ENCODE measurements at regions not wholly inside any gene's neighbourhood (a gene's known extent, or its start where the extent isn't known, plus 50 kb on each side); places are given as distances from the start of the nearest gene placed in this dataset.
"Not testable (repeated sequence)": the region's sequence is repeated elsewhere in the genome, so short reads cannot be mapped to it uniquely, and the experiment has no call there.

DNA sequence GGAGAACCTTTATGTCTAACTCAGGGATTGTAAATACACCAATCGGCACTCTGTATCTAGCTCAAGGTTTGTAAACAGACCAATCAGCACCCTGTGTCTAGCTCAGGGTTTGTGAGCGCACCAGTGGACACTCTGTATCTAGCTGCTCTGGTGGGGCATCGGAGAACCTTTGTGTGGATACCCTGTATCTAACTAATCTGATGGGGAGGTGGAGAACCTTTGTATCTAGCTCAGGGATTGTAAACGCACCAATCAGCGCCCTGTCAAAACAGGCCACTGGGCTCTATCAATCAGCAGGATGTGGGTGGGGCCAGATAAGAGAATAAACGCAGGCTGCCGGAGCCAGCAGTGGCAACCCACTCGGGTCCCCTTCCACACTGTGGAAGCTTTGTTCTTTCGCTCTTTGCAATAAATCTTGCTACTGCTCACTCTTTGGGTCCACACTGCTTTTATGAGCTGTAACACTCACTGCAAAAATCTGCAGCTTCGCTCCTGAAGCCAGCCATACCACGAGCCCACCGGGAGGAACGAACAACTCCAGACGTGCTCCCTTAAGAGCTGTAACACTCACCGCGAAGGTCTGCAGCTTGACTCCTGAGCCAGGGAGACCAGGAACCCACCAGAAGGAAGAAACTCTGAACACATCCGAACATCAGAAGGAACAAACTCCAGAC, 1673.2 kb upstream of the B3GALT2 start:
- not testable (repeated sequence) for DNase-seq

DNA sequence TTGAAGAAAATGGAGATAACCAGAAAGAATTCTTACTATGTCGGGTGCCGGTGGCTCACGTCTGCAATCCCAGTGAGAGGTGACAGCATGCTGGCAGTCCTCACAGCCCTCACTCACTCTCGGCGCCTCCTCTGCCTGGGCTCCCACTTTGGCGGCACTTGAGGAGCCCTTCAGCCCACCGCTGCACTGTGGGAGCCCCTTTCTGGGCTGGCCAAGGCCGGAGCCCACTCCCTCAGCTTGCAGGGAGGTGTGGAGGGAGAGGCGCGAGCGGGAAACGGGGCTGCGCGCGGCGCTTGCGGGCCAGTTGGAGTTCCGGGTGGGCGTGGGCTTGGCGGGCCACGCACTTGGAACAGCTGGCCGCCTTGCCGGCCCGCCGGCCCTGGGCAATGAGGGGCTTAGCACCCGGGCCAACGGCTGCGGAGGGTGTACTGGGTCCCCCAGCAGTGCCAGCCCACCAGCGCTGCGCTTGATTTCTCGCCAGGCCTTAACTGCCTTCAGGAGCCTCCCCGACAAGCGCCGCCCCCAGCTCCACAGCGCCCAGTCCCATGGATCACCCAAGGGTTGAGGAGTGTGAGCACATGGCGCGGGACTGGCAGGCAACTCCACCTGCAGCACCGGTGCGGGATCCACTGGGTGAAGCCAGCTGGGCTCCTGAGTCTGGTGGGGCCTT, 1672.5 kb upstream of the B3GALT2 start:
- not testable (repeated sequence) for DNase-seq

DNA sequence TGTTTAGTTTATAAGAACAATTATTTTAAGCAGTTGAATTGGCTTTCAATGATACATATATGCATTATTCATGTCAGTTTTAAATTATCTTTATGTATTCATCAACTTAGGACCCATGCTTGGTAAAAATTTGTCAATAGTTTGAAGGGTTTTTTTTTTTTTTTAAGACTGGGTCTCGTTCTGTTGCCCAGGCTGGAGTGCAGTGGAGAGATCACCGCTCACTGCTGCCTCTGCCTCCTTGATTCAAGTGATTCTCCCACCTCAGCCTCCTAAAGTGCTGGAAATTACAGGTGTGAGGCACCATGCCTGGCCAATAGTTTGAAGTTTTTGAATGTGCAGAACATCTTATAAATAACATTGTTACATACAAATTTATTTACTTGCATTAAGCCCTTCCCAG, 1671.0 kb upstream of the B3GALT2 start:
- DNase-seq, result no peak

DNA sequence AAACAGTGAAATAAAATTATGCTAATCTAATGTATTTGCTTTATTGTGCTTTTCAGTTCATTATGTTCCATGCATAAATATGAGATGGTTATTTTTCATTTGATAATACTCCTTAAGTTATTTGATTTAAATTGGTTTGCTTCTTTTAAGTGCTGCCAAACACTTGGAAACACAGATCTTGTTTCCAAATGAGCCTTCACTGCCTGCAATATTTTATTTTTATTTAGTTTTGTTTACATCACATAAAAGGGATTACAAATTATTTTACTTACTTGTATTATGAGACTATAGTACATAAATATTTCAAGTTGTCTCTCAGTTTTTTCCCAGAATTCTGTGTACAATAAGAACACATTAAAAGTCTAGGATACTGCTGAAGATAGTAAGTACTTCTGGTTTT, 1662.4 kb upstream of the B3GALT2 start:
- no peak for DNase-seq

DNA sequence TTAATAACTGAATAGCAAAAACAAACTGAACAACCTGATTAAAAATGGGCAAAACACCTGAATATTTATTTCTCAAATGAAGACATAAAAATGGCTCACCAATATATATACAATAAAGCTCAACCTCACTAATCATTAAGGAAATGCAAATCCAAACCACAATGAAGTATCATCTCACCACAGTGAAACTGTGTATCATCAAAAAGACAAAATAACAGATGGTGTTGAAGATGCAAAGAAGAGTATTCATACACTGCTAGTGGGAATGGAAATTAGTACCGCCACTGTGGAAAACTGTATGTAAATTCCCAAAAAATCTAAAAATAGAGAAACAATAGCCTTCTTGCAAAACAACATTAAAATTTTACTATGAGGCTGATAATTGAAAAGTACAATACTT, 1660.1 kb upstream of the B3GALT2 start:
- DNase-seq, result no peak

DNA sequence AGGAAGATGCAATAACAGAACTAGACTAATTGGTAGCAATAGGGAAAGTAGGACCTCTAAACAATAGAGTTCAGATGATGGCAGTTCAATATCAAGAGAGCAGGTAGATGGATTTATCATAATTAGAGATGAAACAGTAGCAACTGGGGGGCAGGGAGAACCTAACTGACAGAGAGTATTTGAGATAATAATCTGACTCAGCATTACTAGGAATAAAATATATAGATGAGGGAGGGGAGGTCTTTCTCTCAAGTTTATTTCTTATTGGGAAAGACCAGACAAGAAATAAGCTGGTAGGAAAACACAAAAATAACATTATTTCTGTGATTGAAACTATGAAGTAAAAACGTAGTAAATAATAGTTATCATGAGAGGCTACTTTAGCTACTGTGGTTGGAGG, 1656.7 kb upstream of the B3GALT2 start:
- DNase-seq, result no peak

DNA sequence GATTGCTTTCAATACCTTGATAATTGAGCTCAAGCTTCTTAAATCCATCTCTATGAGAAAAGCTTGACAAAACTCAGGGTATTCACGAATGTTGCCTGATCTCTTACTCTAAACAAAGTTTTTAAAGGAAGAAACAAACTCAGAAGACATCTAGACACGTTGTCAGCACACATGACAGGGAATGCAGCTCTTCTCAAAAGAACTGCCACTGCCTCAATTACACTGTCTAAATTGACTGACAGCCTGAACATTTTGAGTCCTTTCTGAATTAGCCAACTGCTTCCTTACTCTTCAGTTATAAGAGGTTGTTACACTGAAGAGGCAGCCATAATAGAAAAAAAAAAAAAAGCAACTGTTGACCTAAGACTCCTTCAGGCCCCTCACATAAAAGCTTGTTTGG, 1646.7 kb upstream of the B3GALT2 start:
- DNase-seq, result no peak

DNA sequence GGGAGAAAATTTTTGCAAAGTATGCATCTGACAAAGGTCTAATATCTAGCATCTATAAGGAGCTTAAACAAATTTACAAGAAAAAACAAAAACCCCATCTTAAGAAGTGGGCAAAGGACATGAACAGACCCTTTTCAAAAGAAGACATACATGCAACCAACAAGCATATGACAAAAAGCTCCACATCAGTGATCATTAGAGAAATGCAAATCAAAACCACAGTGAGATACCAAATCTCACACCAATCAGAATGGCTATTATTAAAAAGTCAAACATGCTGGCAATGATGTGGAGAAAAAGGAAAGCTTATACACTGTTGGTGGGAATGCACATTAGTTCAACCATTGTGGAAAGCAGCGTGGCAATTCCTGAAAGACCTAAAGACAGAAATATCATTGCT, 1645.2 kb upstream of the B3GALT2 start:
- DNase-seq, result not testable (repeated sequence)

DNA sequence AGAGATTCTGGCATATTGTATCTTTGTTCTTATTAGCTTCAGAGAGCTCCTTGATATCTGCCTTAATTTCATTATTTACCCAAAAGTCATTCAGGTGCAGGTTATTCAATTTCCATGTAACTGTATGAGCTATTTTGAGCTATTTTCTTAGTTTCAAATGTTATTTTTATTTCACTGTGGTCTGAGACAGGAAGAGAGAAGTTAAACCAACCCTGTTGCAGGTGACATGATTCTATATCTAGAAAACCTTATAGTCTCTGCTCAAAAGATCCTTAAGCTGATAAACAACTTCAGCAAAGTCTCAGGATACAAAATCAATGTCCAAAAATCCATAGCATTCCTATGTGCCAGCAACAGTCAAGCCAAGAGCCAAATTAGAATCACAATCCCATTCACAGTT, 1644.0 kb upstream of the B3GALT2 start:
- no peak for DNase-seq

DNA sequence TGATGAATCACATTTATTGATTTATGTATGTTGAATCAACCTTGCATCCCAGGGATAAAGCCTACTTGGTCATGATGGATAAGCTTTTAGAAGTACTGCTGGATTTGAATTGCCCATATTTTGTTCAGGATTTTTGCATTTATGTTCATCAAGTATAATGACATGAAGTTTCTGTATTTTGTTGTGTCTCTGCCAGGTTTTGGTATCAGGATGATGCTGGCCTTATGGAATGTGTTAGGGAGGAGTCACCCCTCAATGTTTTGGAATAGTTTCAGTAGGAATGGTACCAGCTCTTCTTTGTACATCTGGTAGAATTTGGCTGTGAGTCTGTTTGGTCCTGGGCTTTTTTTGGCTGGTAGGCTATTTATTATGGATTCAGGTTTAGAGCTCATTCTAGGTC, 1643.1 kb upstream of the B3GALT2 start:
- DNase-seq, result peak; percentile 49

DNA sequence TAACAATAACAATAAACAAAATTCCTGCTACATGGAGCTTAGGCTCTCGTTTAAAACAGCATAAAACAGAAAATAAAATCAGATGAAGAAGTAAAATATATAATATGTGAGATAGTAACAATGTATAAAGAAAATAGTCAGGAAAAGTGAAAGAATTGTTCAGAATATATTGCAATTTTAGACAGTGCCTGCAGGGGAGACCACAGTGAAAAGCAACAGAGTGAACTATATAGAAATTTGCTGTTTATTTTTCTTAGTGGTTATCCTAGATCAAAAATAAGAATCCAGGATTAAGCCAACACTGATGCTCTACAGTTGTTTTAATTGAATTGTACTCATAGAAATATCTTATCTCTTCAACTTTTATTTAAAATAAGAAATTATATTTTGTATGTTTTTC, 1639.0 kb upstream of the B3GALT2 start:
- no peak for DNase-seq

DNA sequence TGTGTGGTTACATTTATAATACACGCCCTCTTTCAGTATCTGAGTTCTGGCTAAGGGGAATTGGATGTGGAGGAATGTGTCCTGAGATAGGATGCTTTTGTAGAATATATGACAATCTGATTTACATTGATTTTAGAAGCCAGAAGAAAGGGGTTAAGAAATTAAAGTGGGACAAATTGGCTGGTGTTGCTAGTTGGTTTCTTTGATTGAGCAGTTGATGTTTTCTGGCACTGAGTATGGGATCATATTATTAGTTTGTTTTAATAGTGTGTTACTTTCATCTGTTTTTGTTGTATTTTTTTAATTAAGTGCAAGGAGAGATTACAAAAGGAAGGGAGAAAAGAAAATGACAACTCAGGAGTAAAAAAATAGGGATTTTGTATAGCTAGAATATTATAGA, 1634.7 kb upstream of the B3GALT2 start:
- DNase-seq, result no peak

DNA sequence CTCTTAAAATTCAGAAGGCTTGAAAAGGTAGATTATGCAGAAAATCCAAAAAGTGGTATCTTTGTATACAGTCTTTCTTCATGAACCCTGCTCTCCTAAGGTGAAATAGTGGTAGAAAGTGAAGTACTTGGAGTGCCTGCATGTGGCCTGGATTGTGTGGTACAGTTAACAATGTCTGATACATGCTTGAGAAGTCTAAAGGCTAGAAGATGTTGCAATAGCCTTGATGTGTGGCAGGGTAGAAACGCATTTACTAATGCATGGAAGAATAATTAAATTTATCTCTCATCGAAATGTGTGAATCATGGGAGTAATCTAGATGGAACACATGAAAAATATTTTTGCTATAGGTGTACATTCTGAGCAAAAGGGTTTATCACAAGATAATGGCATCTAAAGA, 1632.3 kb upstream of the B3GALT2 start:
- no peak for DNase-seq

DNA sequence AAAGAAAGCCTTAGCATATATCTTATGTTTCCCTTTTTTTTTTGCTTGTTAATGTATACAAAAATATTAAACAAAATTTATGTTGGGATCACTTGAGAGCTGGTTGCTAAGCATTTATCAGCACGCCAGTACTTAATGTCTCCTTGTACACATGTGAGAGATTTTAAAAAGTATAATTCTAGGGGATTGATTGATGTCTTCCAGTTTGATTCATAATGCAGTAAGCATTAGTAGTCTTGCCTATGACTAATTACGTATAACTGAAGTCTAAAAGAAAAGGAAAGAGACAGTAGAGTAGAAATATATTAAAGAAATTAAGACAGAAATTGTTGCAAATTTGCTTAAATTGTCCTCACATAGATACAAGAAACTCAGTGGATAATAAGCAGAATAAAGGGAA, 1630.4 kb upstream of the B3GALT2 start:
- DNase-seq, result peak; percentile 3

DNA sequence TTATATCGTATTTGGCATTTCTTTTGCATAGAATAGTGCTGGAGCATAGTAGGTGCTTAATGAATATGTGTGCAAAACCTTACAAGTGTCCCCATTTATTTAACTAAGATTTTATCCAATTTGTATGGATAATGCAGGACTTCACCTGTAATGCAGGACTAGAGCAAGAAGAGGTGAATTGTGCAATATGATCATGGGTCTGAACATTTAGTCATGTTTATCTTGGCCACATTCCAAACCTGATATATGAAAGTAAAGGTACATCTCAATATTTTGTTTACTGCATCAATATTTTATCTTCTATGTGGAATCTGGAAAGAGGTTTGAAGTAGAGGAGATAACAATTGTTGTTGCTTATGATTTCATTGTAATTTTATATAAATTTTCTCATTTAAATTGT, 1626.7 kb upstream of the B3GALT2 start:
- DNase-seq, result no peak

DNA sequence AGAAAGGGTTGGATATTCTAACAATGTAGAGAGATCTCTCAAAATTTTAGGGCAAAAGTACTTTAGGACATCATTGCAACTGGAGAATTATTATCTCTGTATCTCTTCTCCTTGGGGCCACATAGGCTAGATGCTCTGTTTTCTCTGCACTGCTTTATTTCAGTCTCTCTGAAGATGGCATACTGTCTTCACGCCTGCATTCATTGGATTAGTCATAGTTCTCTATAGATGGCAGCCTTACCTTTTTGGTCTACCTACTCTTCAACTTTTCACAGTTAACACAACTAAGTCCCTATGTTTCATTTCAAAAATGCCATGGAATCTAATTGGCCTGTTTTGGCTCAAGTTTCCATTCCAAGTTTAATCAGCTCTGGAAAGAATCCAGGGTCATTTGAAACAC, 1623.3 kb upstream of the B3GALT2 start:
- DNase-seq, result no peak

DNA sequence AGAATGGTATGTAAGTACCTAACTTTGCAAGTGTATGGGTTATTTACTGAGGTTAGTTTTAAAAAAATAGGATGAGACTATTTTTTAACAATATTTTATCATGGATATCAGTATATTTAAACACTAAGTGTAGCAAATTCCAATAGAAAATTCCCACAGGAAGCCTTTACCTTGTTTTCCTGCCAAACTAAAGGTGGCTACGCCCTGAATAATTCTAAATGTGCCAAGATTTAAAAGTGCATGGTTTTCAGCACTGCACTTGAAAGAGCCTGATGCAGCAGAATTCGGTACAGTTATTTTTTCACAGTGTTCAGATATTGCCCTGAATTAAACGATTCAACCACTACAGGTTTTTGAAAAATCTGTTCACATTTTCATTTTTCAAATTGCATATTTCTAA, 1622.8 kb upstream of the B3GALT2 start:
- no peak for DNase-seq

DNA sequence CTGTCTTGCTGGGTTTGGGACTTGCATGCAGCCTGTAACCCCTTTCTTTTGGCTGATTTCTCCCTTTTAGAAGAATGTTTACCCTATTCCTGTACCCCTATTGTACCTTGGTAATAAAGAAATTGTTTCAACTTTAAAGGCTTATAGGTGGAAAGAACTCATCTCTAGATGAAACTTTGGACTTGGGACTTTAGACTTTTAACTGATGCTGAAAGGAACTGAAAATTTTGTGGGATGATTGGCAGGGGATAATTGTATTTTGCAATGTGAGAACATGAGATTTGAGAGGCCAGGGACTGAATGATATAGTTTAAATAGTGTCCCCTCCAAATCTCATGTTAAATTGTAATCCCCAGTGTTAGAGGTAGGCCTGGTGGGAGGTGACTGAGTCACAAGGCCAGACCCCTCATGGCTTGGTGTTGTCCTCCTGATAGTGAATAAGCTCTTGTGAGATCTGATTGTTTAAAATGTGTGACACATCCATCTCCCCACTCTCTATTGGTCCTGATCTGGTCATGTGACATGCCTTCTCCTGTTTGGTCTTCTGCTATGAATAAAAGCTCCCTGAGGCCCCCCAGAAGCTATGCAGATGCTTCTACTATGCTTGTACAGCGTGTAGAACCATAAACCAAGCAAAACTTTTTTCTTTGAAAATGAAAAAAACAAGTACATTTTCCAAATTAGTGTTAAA, 1621.3 kb upstream of the B3GALT2 start:
- no peak for DNase-seq

DNA sequence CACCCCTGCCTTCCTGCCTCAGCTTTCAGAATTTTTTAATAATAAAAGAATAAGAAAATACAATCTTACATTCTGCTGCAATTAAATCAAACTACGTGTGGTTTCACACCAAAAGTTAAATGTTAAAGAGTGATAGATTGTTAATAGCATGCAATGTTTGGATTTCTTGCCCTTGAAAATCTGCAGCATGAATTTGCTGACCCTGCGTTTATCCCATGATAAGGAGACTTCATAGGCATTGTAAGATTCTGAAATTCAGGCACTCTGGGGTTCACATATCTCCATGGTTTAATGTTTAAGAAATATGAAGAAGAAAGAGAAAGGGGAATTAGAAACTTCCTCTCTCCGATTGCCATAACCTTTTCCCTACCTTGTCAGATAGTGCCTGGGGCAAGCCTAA, 1616.2 kb upstream of the B3GALT2 start:
- no peak for DNase-seq

DNA sequence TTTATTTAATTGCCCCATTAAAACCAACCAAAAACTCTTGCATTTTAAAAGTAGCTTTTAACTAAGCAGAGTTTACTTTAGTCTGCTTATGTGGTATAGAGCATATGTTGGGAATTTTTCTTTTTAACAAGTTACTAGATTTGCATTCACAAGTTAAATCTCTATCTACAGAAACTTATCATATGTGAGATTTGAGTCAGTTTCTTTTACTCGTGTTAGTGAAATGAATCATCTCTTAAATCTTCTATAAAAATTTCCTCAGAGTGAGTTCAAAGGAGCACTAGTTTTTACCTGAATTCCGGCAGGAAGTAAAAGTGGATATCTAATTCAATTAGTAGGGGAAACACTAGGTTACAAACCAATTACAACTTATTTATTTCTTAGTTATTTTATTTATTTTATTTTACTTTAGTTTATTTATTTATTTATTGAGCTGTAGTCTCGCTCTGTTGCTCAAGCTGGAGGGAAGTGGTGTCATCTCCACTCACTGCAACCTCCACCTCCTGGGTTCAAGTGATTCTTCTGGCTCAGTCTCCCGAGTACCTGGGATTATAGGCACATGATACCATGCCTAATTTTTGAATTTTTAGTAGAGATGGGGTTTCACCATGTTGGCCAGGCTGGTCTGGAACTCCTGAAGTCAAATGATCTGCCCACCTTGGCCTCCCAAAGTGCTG, 1609.6 kb upstream of the B3GALT2 start:
- DNase-seq, result no peak

DNA sequence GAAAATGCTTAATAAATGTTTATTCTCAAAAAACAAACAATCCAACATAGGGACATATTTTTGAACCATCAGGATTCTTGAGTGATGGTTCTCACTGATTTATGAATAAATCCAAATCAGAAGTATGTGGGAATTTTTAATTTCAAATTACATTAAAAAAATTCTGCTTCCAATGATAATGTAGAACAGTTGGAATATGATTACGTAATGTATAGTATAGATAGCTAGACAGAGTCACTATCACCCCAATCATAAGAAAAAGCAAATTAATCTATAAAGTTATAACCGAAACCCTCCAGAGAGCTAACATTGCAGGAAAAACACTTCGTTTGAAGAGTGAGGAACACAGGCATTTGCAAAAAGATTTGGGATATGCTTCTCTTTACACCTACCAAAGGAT, 1600.6 kb upstream of the B3GALT2 start:
- no peak for DNase-seq

DNA sequence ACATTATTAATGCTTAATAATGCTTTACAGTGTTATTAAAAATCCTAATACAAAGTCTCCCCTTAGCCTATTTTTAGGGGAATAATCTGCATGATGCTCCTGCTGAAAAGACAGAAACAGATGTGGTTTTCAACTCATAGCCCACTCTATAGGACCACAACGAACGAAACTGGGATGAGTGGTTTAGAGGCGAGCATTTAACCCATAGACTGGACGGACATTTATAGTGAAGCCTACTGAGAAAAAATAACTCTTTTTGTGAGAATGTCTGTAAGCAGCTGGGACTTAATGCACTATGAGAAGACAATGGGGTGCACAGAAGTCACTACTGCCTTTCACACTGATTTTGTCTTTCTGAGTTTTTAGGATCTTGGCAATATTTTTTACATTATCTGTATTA, 1599.6 kb upstream of the B3GALT2 start:
- no peak for DNase-seq

DNA sequence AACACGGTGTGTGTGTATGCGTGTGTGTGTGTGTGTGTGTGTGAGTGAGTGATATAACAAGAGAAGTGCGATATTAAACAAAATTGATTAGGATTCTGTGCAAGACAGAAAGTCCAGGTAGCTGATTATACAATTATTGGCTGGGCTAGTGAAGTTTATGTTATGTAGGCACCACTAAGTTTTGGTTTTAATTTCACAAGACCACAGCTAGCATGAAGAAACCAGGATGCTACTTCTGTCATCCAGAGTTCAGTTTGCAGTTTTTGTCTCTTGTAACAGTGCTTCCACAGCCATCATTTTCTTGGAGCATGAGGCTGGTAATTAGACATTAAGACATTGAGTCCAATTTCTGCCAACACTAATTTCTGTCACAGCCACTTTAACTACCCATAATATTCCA, 1590.2 kb upstream of the B3GALT2 start:
- DNase-seq, result no peak

DNA sequence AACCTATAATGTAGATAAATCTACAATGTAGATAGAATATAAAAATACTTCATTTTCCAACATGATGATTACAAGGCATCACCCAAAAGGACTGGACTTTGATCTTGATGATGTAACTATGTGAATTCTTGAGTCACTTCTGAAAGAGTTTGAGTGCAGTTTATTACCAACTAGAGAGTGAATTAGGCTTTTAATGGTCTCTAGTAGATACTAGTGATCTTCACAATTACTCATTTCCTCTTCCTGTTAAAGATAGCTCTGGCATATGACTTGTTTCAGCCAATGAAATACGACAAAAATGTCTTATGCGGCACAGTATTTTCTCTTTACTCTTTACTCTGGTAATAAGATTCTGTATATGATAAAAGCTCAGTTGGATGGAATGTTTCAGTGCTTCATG, 1588.1 kb upstream of the B3GALT2 start:
- DNase-seq, result no peak

Data from fibroblast of skin of right biceps (primary cell).